8988T (cell line): ENCODE measurements at regions not wholly inside any gene's neighbourhood (a gene's known extent, or its start where the extent isn't known, plus 50 kb on each side); places are given as distances from the start of the nearest gene placed in this dataset.

Experiments used
- DNase-seq: peaks from one replicate; pipeline ENCODE4 v3.0.0; 2011

DNA sequence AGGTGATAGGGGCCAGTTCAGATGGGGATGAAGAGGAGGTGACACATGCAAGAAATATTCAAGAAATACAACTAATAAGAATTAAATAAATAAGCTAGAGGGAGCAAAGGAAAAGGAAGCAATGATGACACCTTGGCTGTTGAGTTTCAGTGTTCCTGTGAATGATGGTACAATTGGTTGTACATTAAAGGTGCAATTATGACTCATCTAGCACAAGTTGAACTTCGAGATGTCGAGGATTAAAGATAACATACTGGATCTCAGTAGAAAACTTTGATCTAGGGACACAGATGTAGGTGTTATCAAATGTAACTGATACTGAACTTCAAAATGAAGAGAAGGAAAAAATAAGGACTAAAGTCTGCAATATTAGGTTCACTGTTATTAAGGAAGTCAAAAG, 760.6 kb upstream of the CHAC2 start:
- no peak for DNase-seq

DNA sequence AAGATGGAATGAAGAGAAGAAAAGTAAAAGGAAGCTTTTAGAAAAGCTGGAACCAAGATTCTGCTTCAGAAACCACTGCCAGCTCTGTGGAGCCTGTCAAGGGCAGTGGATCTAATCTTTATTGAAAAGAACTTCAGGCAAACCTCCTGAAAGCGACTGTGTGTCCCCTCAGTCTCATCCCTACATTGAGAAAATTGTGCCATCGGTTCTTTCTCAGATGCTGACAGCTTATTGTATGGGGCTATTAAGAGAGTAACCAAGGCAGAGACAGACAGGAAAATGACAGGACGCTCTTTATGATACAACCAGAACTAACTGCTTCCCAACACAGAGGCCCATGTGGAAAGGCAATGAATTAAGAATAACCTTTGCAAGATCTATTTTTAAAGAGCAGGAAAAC, 763.2 kb upstream of the CHAC2 start:
- no peak for DNase-seq

DNA sequence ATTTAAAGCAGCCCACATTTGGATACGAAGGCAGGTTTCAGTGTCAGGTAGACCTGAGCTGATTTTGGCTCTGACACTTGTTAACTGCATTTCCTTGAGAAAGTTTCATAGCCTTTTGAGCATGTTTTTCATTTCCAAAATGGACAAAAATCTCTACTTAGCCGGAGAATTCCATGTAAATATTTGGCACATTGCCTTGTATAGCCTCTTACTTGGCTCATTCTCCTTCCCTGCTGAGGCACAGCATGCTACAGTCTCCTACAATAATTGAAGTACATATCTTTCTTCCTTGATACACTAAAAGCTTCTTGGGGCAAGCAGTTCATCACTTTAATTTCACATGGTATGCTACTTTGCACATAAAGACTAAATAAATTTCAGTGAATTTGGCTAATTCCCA, 772.2 kb upstream of the CHAC2 start:
- no peak for DNase-seq

DNA sequence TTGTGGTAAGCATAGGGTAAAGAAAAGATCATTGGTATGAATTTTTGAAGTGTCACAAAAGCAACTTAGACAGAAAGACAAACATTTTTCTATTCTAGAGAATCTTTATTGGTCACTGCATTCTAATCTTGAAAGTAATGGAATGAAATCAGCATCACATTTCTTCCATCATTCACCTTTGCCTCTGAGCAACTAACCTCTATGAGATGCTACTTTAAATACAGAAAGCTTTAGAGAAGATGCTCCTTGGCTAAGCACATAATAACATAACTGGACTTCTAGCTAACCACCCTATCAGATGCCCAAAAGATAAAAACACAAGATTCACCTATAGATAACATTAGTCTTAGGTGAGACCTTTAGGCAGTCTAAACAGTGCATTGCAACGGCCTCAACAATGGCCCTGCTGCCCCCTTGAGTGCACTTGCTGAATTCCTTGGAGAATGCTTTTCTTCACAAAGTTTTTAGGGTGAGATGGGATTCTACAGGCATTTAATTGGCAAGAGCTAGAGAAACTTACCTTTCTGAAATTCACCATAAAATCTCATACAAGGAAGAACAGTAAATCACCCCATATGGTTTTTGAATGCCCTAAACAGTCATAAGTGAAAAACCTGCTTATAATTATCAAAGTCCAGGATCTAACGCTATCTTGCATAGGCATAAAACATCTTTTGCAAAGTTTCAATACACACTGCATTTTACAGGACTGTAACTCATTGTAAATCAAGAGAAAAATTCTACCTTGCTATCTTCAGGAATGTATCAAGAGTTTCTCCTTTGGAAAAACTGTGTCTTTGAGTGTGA, 791.3 kb upstream of the CHAC2 start:
- DNase-seq = peak; percentile 14

DNA sequence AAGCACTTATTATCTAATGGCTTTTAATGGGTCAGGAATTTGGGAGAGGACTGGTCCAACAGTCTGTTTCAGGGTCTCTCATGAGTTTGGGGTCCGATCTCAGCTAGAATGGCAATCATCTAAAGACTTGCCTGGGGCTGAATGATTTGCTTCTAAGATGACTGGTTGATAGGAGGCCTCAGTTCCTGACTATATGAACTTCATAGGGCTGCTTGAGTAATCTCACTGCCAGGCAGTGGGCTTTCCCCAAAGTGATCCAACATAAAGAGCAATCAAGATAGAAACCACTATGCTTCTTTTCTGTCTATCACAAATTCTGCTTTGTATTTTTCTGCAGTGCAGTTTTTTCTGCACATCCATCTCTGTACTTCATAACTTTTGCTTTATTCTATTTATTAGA, 793.5 kb upstream of the CHAC2 start:
- DNase-seq = no peak

DNA sequence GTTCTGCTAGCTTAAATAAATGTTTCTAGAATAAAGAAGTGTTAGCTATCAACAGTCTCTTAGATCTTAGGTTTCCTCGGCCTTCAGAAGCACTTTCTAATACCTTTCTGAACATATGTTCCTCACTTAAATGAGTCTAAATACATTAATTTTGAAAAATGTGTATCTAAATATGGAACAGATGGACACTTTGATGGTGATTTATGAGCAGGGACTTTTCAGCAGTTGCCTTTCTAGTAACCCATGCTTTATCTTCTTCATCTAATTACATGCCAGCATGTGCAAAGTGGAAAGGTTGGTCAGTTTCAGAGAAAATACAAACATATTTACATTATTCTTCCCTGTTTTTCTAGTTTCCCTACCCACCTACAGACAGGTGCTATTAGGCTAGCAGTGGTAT, 797.0 kb upstream of the CHAC2 start:
- DNase-seq = no peak

DNA sequence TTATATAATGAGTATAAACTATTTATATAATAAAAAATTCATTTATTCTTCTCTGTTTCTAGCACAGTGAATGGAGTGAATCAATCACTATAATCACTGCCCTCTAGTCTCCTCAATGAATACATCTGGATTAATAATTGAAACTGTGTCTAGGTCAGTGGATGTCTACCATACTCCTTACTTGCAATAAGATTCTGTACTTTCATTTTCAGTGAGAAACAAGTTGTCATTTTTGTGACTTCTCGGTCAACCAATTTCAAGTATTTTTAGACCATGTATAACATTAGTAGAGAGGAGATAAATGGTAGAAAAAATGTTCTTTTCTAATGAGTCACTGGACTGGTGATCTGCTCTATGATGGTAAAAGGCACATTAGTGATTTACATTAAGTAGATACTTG, 799.6 kb upstream of the CHAC2 start:
- no peak for DNase-seq

DNA sequence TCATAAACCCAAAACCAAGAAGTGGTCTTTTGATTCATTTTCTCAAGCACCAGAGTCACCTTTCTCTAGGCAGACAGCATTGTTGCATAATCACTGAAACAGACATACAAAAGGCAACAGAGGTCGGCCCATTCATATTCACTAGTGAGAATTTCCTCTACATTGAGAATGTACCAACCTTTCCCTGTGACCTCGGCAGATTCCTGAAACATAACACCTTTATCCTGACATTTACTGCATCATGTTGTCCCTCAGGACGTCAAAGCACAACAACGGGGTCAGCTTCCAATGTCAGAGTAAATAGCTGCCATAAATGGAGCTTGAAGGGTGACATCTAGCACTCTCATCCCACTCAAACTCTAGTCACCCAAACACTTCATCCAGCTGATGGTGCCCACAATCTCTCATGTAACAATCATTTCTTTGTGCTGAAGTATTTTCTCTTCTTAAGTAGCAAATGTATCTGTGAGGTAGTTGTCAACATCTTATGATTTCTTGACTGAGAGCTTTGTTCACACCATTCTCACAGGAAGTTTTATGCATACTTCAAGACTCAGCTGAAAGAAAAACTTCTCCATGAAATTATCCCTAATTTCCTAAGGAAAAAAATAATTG, 802.6 kb upstream of the CHAC2 start:
- DNase-seq = no peak

DNA sequence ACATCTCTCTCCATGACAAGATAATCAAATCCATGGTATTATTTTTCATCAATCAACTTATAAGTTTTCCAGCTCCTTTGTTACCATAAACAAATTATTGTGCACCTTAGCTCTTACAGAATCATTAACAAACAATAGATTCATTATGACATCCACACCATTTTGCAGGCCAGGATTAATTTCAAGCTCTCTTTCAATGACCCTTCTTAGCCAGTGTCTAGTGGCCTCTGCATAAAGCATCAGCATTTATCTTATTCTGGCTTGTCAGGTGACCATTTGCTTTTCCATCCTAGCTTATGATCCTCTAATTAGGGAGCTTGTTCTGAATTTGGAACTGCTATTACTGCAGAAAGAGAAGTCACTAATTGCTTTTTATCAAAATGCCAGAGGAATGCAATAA, 806.2 kb upstream of the CHAC2 start:
- no peak for DNase-seq

DNA sequence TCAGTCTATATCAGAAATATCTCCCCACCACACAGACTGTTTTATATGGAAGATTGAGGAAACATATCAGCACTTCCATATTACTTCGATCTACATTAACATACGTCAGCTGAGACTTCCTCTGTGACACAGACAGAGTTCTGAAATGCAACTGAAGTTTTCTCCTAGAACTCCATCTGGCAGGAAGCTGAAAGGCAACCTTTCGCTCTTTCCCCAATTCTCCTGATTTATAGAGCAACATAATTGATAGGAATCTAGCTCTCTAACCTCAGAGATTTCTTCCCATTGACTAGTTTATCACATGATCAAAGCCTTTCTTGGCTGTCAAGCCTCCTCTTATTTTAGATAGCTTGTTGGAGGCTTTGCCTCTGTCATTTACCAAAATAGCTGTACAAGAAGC, 806.7 kb upstream of the CHAC2 start:
- DNase-seq = no peak

DNA sequence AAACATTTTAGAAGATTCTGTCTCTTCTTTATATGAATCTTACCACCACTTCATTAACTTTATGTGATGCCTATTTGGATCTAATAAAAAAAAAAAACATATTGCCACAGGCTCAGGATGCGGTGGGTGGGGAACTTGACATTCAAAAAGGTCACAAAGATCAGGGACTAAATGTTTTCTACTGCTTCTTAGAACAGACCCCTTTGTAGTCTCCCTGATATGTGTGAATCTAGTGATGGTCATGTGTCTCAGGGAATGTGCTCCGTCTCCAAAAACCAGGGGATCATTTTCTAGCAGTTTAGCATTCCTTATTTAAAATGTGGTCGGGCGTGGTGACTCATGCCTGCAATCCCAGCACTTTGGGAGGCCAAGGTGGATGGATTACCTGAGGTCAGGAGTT, 807.8 kb upstream of the CHAC2 start:
- DNase-seq = no peak

DNA sequence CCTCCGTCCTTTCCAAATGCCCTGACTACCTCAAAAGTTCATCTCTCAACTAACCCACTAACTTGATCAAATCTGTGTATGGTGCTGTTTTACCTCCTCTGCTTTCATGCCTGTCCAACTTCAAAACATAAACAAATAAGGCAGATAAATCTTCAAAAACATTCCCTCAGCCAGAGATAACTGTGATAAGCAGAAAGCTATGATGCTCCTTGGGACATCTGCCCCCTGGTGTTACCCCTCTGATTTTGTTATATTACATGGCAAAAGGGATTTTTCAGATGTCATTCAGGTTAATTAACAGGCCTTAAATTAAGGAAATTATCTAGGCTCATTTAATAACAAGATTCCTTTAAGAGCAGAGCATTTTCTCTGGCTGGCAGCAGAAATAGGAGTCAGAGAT, 810.8 kb upstream of the CHAC2 start:
- DNase-seq = no peak

DNA sequence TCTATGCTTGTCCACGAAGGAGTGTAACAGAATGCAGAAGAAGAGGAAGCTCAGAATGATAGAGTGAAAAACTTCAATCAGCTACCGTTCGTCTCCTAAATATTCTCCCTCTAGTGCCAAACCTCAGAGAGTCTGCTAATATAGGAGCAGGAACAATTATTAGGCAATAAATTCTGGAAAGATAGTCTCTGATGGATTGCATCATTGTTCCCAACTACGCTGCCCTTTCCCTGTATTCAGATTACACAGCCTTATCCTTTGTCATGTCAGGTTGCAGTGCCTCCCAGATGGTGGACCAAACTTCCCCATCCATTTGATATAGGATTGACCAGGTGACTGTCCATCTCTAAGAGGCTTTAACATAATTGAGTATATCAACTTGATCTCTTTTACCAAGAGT, 811.5 kb upstream of the CHAC2 start:
- DNase-seq = no peak

DNA sequence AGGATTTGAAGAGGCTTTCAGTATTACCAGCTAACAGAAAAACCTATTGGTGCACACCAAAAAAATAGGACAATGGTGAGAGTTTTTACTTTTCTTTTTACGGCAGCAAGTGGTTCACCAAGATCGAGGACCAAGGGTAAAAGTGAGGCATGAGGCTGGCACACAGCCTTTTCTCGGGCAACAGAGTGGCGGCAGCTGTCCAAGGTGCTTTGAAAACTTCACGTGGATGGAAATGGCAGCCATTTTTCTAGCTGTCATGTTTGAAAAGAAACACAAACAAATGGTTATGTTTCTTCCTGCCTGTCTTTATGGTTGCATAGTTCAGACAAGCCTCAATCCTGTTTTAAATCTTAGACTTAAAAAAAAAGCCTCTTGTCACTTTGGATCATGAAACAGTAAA, 812.5 kb upstream of the CHAC2 start:
- DNase-seq = no peak

DNA sequence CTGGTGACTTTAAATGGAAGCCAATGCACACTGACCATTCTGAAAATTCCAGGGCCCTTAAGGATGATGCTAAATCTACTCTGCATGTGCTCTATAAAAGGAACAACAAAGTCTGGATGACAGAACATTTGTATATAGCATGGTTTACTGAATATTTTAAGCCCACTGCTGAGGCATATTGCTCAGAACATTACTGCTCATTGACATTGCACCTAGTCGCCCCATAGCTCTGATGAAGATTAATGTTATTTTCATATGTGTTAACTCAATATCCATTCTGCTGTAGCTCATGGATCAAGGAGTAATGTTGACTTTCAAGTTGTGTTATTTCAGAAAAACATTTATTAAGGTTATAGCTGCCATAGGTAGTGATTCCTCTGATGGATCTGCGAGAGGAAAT, 827.5 kb upstream of the CHAC2 start:
- no peak for DNase-seq

DNA sequence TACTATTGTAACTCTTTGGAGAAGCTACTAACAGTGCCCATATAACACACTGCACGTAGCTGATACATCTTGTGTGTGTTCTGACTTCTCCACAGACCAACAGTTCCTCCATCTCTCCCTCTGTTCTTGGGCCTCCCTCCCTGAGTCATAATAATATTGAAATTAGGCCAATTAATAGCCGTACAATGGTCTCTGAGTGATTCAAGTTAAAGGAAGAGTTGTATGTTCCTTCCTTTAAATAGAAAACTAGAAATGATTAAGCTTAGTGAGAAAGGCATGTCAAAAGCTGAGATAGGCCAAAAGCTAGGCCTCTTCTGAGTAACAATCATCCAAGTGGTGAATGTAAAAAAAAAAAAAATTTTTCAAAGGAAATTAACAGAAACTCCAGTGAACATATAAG, 828.4 kb upstream of the CHAC2 start:
- no peak for DNase-seq

DNA sequence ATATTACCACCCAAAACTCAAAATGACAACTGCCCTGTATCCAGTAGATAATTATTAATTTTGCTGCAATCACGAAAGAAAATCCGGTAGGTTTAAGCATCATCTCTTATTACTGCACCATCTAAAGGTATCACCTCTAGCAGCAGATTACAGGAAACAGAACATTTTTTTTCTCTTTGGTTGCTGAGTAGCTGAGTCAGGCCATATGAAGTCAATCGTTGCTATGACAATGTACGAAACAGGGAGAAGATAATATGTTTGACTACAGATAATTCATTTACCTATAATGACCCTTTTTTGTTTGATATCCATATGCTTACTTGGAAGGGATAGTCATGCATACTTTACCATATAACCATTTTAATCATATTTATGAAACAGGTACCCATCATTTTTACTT, 831.6 kb upstream of the CHAC2 start:
- DNase-seq = no peak

DNA sequence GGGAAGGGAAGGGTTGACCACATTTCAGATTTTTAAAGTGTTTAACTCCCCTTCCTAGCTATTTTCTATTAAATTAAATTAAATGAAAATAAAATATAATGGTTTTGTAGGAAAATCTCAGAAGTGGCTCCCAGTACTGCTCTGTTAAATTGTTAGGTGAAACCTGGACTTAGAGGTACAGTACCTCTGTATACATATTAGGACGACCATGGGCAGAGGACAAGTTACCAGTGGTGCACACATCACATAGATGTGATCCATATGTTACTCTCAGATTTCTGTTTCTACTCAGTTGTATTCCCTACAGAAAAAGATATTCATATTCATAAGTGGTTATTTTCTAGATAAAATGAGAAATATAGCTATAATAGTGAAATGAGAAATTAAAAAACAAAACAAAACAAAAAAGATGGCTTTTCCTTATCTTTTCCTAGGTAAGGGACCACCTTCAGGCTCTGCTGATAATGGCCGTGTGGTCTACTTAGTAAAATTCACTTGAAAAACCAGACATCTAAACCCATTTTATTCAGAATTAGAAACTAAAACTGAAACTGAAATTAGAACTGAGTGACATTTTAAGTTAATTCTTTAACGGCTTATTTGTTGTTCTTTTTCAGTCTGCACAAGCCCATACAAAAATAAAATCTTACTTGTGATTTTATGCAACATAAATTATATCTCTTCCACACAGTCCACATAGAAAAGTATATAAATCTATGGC, 832.5 kb upstream of the CHAC2 start:
- DNase-seq = no peak

DNA sequence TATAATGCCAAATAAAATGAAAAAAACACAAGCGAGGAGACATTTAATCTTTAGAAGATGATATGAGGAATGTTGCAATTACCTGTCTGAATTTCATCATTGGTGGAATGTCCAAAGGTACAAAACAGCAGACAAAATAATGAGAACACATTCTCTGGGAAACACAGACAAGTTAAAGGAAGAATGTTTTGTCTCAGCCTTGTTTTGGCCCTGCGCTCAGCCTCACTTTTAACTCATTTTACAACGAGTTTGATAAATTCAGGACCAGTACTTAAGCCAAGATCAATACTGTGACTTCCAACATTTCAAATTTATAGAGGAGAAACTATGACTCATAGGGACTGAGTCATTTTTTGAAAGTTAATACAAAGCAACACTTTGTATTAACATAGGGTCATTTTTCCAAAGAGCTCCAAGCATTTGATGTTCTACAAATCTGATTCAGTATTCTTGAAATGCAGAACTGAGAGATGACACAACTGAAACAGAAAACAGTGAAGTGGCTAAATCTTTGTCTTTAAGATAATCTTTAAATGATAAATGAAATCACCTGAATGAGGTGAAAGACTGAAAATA, 833.2 kb upstream of the CHAC2 start:
- no peak for DNase-seq

DNA sequence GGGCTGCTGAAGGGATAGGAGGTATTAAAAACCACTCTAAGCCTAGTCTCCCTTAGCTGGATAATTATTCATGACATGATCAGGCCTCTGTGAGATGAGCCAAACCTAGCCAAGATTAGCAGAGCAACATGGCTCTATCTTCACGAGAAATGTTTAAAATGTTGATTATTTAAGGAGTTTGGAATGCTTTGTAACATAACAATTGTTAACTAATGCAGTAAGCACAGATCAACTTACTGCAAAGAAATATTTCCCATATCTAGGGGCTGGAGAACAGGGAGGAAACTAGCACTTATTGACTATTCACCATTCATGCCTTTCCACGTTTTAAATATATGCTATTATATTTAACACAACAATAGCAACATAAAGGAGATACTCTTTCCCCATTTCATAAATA, 833.7 kb upstream of the CHAC2 start:
- DNase-seq = no peak

DNA sequence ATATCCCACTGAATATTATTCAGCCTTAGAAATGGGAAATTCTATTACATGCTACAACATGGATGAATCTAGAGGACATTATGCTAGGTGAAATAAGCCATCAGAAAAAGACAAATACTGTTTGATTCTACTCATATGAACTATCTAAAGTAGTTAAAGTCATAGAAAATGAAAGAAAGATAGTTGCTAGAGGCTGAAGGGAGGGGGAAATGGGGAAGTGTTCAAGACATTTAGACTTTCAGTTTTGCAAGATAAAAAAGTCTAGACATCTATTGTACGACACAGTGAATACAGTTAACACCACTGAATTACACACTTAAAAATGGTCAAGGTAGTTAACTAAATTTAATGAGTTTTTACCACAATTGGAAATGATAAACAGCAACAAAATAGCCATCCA, 835.9 kb upstream of the CHAC2 start:
- no peak for DNase-seq

DNA sequence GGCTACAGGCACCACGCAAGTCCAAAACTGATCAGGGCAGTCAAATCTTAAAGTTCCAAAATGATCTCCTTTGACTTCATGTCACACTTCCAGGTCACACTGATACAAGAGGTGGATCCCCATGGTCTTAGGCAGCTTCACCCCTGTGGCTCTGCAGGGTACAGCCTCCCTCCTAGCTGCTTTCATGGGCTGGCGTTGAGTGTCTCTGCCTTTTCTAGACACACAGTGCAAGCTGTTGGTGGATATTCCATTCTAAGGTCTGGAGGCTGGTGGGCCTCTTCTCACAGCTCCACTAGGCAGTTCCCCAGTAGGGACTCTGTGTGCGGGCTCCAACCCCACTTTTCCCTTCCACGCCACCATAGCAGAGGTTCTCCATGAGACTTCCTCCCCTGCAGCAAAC, 838.2 kb upstream of the CHAC2 start:
- no peak for DNase-seq

DNA sequence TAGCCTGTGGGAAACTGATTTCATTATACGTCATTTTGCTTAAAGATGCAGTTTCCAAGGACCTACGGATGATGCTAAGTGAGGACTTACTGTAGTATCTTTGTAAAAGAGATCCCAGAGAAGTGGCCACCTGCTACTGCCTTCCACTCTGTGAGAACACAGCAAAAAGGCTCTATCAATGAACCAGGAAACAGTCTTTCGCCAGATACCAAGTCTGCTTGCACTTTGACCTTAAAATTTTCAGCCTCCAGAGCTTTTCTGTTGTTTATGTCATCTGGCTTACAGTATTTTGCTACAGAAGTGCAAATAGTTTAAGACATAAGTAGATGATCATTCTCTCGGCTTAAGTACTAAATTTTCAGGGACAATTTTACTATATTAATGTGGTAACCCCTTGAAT, 847.9 kb upstream of the CHAC2 start:
- DNase-seq = no peak

DNA sequence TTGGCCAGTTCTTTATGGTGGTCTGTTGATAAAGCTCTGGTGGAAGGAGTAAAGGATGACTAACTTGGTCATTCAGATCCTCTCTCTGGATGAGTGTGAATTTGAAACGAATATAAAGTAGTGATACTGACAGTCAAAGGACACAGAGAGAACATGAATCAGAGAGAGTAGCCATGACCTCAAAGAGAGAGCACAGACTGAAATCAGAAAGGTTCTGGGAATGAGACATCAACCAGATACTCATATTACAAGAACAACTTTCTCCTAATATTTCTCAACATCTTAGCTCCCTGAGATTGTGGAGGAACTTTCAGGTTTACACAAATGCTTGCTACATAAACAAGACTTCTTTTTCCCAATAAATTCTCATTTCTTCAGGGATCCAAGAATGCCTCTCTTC, 849.1 kb upstream of the CHAC2 start:
- no peak for DNase-seq
